GM23248 (cell line): ENCODE measurements at regions not wholly inside any gene's neighbourhood (a gene's known extent, or its start where the extent isn't known, plus 50 kb on each side); places are given as distances from the start of the nearest gene placed in this dataset.

ENCODE experiments used
- DNase-seq: peaks from one replicate; pipeline ENCODE4 v3.0.0-alpha.2; 2015
- H2AFZ ChIP-seq: fragments of 200-600 bp; sonication (generic); 2 replicates; pipeline ENCODE4 v1.6.1; 2016; ENCODE audit warnings: antibody characterized with exemption
- H3F3A ChIP-seq: fragments of 200-600 bp; sonication (generic); 2 replicates; pipeline ENCODE4 v1.6.1; 2016; ENCODE audit warnings: mild to moderate bottlenecking, antibody characterized with exemption, mixed run types; ENCODE audit not compliant: insufficient read depth
- H3K27ac ChIP-seq: fragments of 200-600 bp; sonication (generic); 2 replicates; pipeline ENCODE4 v1.5.1; 2016; ENCODE audit warnings: mild to moderate bottlenecking
- H3K27me3 ChIP-seq: fragments of 200-600 bp; sonication (generic); replicated peaks from 2 replicates; pipeline ENCODE4 v1.6.1; 2016; ENCODE audit warnings: mild to moderate bottlenecking; ENCODE audit not compliant: insufficient read depth
- H3K36me3 ChIP-seq: fragments of 200-600 bp; sonication (generic); 2 replicates; pipeline ENCODE4 v1.6.1; 2016; ENCODE audit warnings: low read depth, mild to moderate bottlenecking
- H3K4me1 ChIP-seq: fragments of 200-600 bp; sonication (generic); 2 replicates; pipeline ENCODE4 v1.6.1; 2016; ENCODE audit warnings: mild to moderate bottlenecking; ENCODE audit not compliant: insufficient read depth
- H3K4me2 ChIP-seq: fragments of 200-600 bp; sonication (generic); one replicate; pipeline ENCODE4 v1.6.1; 2016; ENCODE audit warnings: mild to moderate bottlenecking; ENCODE audit not compliant: unreplicated experiment
- H3K4me3 ChIP-seq: fragments of 200-600 bp; sonication (generic); 2 replicates; pipeline ENCODE4 v1.5.1; 2016; ENCODE audit warnings: mild to moderate bottlenecking
- H3K79me2 ChIP-seq: fragments of 200-600 bp; sonication (generic); 2 replicates; pipeline ENCODE4 v1.6.1; 2016; ENCODE audit warnings: mild to moderate bottlenecking; ENCODE audit not compliant: insufficient read depth
- H3K9ac ChIP-seq: fragments of 200-600 bp; sonication (generic); 2 replicates; pipeline ENCODE4 v1.6.1; 2016; ENCODE audit warnings: mild to moderate bottlenecking
- H3K9me2 ChIP-seq: fragments of 200-600 bp; sonication (generic); 2 replicates; pipeline ENCODE4 v1.6.1; 2016; ENCODE audit warnings: mixed run types, mild to moderate bottlenecking, moderate library complexity; ENCODE audit not compliant: insufficient read depth
- H3K9me3 ChIP-seq: fragments of 200-600 bp; sonication (generic); one replicate; pipeline ENCODE4 v1.6.1; 2017; ENCODE audit warnings: low read depth
- H4K20me1 ChIP-seq: fragments of 200-600 bp; sonication (generic); 2 replicates; pipeline ENCODE4 v1.6.0; 2016; ENCODE audit not compliant: insufficient read depth
- EZH2 ChIP-seq: fragments of 200-600 bp; sonication (generic); IDR thresholded peaks from 2 replicates; pipeline ENCODE4 v1.6.1; 2018; ENCODE audit warnings: antibody characterized with exemption, mild to moderate bottlenecking; ENCODE audit not compliant: insufficient read depth, poor library complexity, severe bottlenecking
- EZH2phosphoT487 ChIP-seq: fragments of 200-600 bp; sonication (generic); IDR thresholded peaks from 2 replicates; pipeline ENCODE4 v1.6.1; 2018; ENCODE audit warnings: antibody characterized with exemption, moderate library complexity, mild to moderate bottlenecking, low read depth; ENCODE audit not compliant: insufficient read depth
- WGBS, 2 experiments: methylation state at CpG; one replicate each; pipeline ENCODE4 v1.1.6; 2015 to 2017; ENCODE audit warnings: low lambda C conversion rate in 2 of 2, low coverage in 1 of 2; ENCODE audit errors: missing lambda C conversion rate in 2 of 2; 5-methylcytosine and 5-hydroxymethylcytosine counted together
- in situ Hi-C: fragments of 300-500 bp; cut with MboI; formaldehyde crosslinking; loops from 2 replicates; pipeline ENCODE4 v1.15.0; 2020

GRCh38 chr1:14517841-14518180 lies 80.7 kb upstream of the KAZN start:
- Histone ChIP-seq H4K20me1 (no peaks in the 10 kb centered on the region), H2AFZ (no peak overlapping the region), H3K4me1 (peaks cover 48% of the 10 kb centered on the region), H3K4me3 (no peak overlapping the region), H3K27me3 (no peaks in the 10 kb centered on the region), H3K9me3 (no peaks in the 10 kb centered on the region), H3K27ac (peak overlapping the region; percentile 78), H3K9me2 (no peaks in the 10 kb centered on the region), H3K79me2 (no peaks in the 10 kb centered on the region), H3K4me2 (no peak overlapping the region), H3F3A (peaks cover 46% of the 10 kb centered on the region), H3K9ac (peak overlapping the region; percentile 45), H3K36me3 (no peaks in the 10 kb centered on the region)
- no peak for DNase-seq
- in situ Hi-C loops, result no loop called here
- no peak for TF ChIP-seq EZH2
- TF ChIP-seq EZH2phosphoT487, result no peak
- WGBS, 2 experiments, result 0 to 7% methylated on average over 1 of the region's 1 CpG

DNA sequence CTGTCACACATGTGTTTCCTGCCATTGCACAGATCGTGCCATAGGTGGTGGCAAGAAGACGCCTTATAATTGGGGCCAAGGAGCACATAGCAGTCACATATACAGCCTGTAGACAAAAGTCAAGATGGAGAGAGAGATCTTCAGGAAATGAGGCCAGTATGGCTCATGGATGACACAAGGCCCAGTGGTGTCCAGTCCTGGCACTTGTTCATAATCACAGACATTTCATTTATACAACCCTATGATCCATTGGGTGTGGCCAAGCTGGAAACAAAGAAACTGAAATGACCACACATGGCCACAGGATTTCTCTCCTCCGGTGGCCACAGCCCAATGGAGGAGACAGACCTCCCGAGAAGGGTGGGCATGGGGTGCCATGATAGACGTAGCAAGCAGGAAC lies 78.5 kb upstream of the KAZN start:
- Histone ChIP-seq H3K9ac (no peak overlapping the region), H3K4me1 (peaks cover 52% of the 10 kb centered on the region), H3K36me3 (no peaks in the 10 kb centered on the region), H2AFZ (no peak overlapping the region), H3K9me2 (no peaks in the 10 kb centered on the region), H3K27me3 (no peaks in the 10 kb centered on the region), H3K79me2 (no peaks in the 10 kb centered on the region), H3K4me2 (peak overlapping the region; percentile 44), H3K27ac (0 out of 2 replicates have a peak overlapping the region, but pooled peaks have one; percentile 5), H3F3A (peaks cover 52% of the 10 kb centered on the region), H3K4me3 (no peak overlapping the region), H3K9me3 (no peaks in the 10 kb centered on the region), H4K20me1 (no peaks in the 10 kb centered on the region)
- TF ChIP-seq EZH2phosphoT487 (no peak), EZH2 (no peak)
- peak; percentile 84 for DNase-seq
- WGBS, 2 experiments, result 53 to 58% methylated on average over 5 of the region's 5 CpGs
- in situ Hi-C loops, result no loop called here

- H2AFZ ChIP-seq, result no peak overlapping the region
- no peaks in the 10 kb centered on the region for H3K9me3 ChIP-seq
- no peak overlapping the region for H3K4me3 ChIP-seq
- no peaks in the 10 kb centered on the region for H3K79me2 ChIP-seq
- H3K27ac ChIP-seq, result 0 out of 2 replicates have a peak overlapping the region, but pooled peaks have one; percentile 5
- H3F3A ChIP-seq, result peaks cover 52% of the 10 kb centered on the region
- H3K4me1 ChIP-seq, result peaks cover 52% of the 10 kb centered on the region
- no peak overlapping the region for H3K9ac ChIP-seq
- DNase-seq, result no peak
- H3K27me3 ChIP-seq, result no peaks in the 10 kb centered on the region
- H3K36me3 ChIP-seq, result no peaks in the 10 kb centered on the region
- no peak for TF ChIP-seq EZH2phosphoT487
- no peak for TF ChIP-seq EZH2
- no peaks in the 10 kb centered on the region for H4K20me1 ChIP-seq
- peak overlapping the region; percentile 44 for H3K4me2 ChIP-seq
- WGBS, 2 experiments, result 95 to 98% methylated on average over 4 of the region's 4 CpGs
- no peaks in the 10 kb centered on the region for H3K9me2 ChIP-seq
- in situ Hi-C loops, result no loop called here
These were observed 77.8 kb upstream of the KAZN start for GRCh38 chr1:14520514-14521163.

DNA sequence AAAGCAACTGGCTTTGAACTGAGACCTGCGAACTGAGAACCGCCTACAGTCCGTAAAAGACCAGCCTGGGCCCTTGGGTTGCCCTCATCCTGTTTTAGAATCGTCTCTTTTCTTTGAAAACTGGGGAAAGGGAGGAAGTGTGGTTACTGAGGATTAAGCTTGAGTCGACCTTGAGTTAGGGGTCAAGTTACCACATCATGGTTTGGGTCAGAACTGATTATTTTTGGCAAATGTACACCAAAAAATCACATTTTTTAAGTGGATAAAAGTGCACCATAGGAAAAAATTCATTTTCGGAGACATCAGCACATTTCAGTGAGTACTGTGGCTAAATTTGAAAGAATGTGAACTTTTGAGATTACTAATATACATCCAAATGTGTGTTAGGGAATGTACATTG lies 76.9 kb upstream of the KAZN start:
- no peak overlapping the region for H3K4me3 ChIP-seq
- TF ChIP-seq EZH2phosphoT487 (no peak), EZH2 (no peak)
- no peaks in the 10 kb centered on the region for H4K20me1 ChIP-seq
- 71 to 74% methylated on average over 6 of the region's 6 CpGs for WGBS, 2 experiments
- no peaks in the 10 kb centered on the region for H3K27me3 ChIP-seq
- H3K79me2 ChIP-seq, result no peaks in the 10 kb centered on the region
- H3F3A ChIP-seq, result peaks cover 48% of the 10 kb centered on the region
- H3K36me3 ChIP-seq, result no peaks in the 10 kb centered on the region
- peak overlapping the region; percentile 86 for H3K27ac ChIP-seq
- peaks cover 52% of the 10 kb centered on the region for H3K4me1 ChIP-seq
- H3K9ac ChIP-seq, result peak overlapping the region; percentile 70
- peak overlapping the region; percentile 29 for H3K4me2 ChIP-seq
- H3K9me2 ChIP-seq, result no peaks in the 10 kb centered on the region
- DNase-seq, result no peak
- no peaks in the 10 kb centered on the region for H3K9me3 ChIP-seq
- H2AFZ ChIP-seq, result 0 out of 2 replicates have a peak overlapping the region, but pooled peaks have one; percentile 18
- in situ Hi-C loops, result no loop called here
